ENCODE measurements at regions not wholly inside any gene's neighbourhood (a gene's known extent, or its start where the extent isn't known, plus 50 kb on each side); places are given as distances from the start of the nearest gene placed in this dataset.

GRCh38 chr14:82239223-82239622 lies 705.6 kb upstream of the SEL1L start:
- DNase-seq (no peak), ATAC-seq (peak in 2 of 4 donors; percentile 52 to 58)
- H3K36me3 ChIP-seq = no peaks in the 10 kb centered on the region
- H3K4me1 ChIP-seq = no peaks in the 10 kb centered on the region
- no peak overlapping the region for H3K27ac ChIP-seq
- H3K27me3 ChIP-seq = no peaks in the 10 kb centered on the region
- intact Hi-C loops (cut with DNase I) = no loop called here
- no peaks in the 10 kb centered on the region for H3K9me3 ChIP-seq
- no peak overlapping the region for H3K4me3 ChIP-seq
- 27 to 41% (median 33%) methylated on average over 7 of the region's 7 CpGs for WGBS, 4 donors
- TF ChIP-seq CTCF (IDR thresholded peaks at IDR 0.05) = no peak
- TF ChIP-seq POLR2A (IDR thresholded peaks at IDR 0.05) = no peak

- no peak overlapping the region for H3K27ac ChIP-seq
- intact Hi-C loops (cut with DNase I) = no loop called here
- no peaks in the 10 kb centered on the region for H3K36me3 ChIP-seq
- TF ChIP-seq CTCF (IDR thresholded peaks at IDR 0.05) (no peak), POLR2A (IDR thresholded peaks at IDR 0.05) (no peak)
- H3K4me1 ChIP-seq = no peaks in the 10 kb centered on the region
- H3K9me3 ChIP-seq = no peaks in the 10 kb centered on the region
- no peak overlapping the region for H3K4me3 ChIP-seq
- ATAC-seq (no peak), DNase-seq (no peak)
- H3K27me3 ChIP-seq = no peaks in the 10 kb centered on the region
- 78 to 86% (median 82%) methylated on average over 4 of the region's 4 CpGs for WGBS, 4 donors
These were observed 711.1 kb upstream of the SEL1L start for GRCh38 chr14:82244791-82245190.

- WGBS, 4 donors = 76 to 84% (median 81%) methylated on average over 8 of the region's 8 CpGs
These were observed 717.8 kb upstream of the SEL1L start for GRCh38 chr14:82251494-82251893.

GRCh38 chr14:82270286-82270685 lies 736.6 kb upstream of the SEL1L start:
- Histone ChIP-seq H3K9me3 (no peaks in the 10 kb centered on the region), H3K27ac (no peak overlapping the region), H3K4me3 (no peak overlapping the region), H3K36me3 (no peaks in the 10 kb centered on the region), H3K4me1 (no peaks in the 10 kb centered on the region), H3K27me3 (no peaks in the 10 kb centered on the region)
- DNase-seq (no peak), ATAC-seq (no peak)
- TF ChIP-seq POLR2A (IDR thresholded peaks at IDR 0.05) = no peak
- intact Hi-C loops (cut with DNase I) = no loop called here

More at GRCh38 chr14:82251494-82251893, 717.8 kb upstream of the SEL1L start:
- Histone ChIP-seq H3K4me3 (no peak overlapping the region), H3K9me3 (no peaks in the 10 kb centered on the region), H3K4me1 (no peaks in the 10 kb centered on the region), H3K36me3 (no peaks in the 10 kb centered on the region), H3K27me3 (no peaks in the 10 kb centered on the region), H3K27ac (no peak overlapping the region)
- DNase-seq (no peak), ATAC-seq (no peak)
- no peak for TF ChIP-seq POLR2A (IDR thresholded peaks at IDR 0.05)
- TF ChIP-seq CTCF (IDR thresholded peaks at IDR 0.05) = no peak
- intact Hi-C loops (cut with DNase I) = no loop called here

GRCh38 chr14:82298811-82299210 lies 765.2 kb upstream of the SEL1L start:
- no peaks in the 10 kb centered on the region for H3K4me1 ChIP-seq
- H3K27me3 ChIP-seq = no peaks in the 10 kb centered on the region
- peaks cover 0 to 2% (median 0%) of the 10 kb centered on the region in 12 donors for H3K9me3 ChIP-seq
- ATAC-seq (no peak), DNase-seq (no peak)
- H3K36me3 ChIP-seq = no peaks in the 10 kb centered on the region
- intact Hi-C loops (cut with DNase I) = no loop called here
- H3K27ac ChIP-seq = no peak overlapping the region
- TF ChIP-seq POLR2A (IDR thresholded peaks at IDR 0.05) = no peak
- no peak for TF ChIP-seq CTCF (IDR thresholded peaks at IDR 0.05)
- H3K4me3 ChIP-seq = no peak overlapping the region
